HG03139 (cell line): ENCODE measurements at regions not wholly inside any gene's neighbourhood (a gene's known extent, or its start where the extent isn't known, plus 50 kb on each side); places are given as distances from the start of the nearest gene placed in this dataset.
"Not testable (repeated sequence)": the region's sequence is repeated elsewhere in the genome, so short reads cannot be mapped to it uniquely, and the experiment has no call there.

Experiments used
- ATAC-seq: cut with Tn5 transposase; IDR thresholded peaks from one replicate; pipeline ENCODE4 v1.9.1; 2021; ENCODE audit not compliant: unreplicated experiment

DNA sequence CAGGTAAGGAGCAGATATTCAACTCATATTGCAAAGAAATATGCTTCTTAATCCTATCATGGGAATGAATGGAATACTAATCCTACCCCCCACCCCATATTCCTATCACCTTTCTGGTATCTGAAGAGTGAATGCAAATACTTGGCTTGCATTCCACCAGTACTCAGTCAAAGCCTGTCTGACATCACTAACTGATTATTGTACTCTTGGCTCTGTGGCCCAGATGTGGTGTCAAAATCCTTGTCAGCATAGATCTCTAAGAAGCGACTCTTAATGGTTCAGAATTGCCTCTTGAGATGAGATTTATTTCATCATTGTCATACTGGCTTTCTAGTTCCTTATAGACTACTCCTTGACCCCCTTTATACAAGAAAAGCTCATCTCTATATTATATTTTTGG is 604.6 kb downstream of the ADGRL2 start:
- ATAC-seq = no peak

DNA sequence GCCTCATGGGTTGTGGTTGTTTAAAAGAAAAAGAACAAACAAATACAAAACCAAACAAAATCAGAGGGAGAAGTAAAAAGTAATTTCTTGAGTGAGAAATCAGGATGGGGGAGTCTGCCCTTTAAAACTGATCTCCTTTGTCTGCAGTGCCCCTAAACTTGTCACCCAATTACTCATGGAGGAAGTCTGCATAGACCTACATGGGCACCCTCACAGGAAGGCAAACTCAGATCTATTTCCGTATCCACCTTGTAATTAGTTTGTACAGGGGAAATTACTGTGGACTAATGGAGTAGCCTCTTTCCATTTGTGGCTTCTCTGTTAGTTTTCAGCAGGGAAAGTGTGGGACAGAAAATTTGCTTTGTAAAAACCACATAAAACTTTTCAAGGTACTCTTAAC is 600.4 kb downstream of the ADGRL2 start:
- ATAC-seq = no peak

DNA sequence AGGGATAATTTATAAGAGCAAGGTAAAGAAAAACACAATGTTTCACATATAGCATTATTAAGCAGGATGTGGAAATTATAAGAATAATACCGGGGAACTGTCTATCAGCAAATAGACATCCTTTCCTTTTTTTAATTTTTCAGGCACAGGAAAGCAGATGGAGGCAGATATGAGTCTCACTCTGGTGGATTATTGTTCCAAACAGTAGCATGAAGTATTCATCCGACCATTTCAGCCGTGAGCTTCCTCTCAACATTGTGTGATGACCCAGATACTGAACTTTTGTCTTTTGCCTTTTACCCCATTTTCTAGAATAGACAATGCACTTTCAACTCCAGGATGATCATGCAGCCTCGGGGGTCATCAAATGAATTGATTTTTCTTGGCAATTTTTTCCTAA is 599.8 kb downstream of the ADGRL2 start:
- no peak for ATAC-seq

DNA sequence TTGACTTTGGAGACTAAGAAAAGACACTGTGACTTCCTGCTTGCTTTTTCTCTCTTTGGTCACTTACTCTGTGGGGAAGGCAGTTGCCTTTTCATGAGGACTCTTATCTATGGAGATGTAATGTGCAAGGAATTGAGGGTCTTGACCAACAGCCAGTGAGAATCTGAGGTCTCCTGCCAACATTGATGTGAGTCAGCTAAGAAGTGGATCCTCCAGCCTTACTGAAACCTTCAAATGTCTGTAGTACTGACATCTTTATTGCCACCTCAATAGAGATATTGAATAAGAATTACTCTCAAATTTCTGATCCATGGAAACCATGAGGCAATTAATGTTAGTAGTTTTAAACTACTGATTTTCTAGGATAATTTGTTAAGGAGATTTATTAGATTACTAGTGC is 598.4 kb downstream of the ADGRL2 start:
- ATAC-seq = no peak

- no peak for ATAC-seq
Measured at GRCh38 chr1:82398357-82398756, 597.6 kb downstream of the ADGRL2 start.

DNA sequence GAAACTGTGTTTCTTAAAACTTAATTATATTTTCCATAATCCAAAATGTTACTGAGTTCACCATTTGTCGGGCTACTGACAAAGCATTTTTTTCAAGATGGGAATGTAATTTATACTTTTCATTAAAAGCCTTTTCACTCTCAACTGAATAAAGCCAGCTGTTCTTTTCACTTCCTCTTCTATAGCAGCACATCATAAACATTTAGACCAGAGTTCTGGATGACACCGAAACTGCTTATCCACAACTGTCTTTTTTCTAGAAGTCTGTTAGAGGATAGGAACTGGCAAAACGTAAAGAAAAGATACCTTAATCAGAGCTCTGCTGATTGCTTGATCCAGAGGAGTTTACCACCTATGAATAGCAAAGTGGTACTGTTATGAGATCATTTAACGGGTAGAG is 594.7 kb downstream of the ADGRL2 start:
- ATAC-seq = no peak

DNA sequence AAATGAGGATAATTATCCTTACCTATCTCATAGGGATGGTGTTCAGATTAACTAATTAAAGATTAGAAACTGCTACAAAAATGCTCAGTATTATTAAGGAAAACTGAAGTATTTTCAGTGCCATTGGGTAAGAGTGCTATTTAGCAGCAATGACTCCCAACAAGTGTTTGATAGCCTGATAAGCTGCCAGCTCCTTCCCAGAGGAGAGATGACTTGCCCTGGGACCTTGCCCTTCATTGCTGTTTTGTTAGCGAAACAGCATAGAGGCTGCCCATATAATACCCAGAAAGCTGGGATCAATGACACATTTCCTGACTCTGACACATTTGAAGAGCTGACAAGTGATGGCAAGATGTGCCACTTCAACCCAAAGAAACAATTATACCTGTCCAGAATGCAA is 592.2 kb downstream of the ADGRL2 start:
- no peak for ATAC-seq

GRCh38 chr1:82392513-82392912 is 591.8 kb downstream of the ADGRL2 start:
- ATAC-seq = no peak

GRCh38 chr1:82391712-82392111 is 591.0 kb downstream of the ADGRL2 start:
- no peak for ATAC-seq

DNA sequence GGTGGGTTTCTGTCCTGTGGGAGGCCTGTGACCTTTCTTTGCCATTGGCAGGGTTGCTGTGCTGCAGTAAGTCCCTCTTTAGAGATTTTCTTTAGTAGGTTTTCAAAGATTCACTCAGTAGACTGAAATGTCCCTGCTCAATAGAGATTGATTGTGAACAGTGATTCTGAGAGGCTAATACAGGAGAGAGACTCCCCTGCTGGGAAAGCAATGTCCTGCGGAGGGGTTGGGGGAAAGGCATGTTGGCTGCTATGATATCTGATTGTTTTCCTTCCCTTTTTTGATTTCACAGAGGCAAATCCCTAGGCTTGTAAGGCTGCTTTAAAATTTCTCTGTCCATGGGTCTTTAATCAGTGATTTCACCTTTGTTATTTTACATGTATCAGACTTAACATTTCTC is 589.9 kb downstream of the ADGRL2 start:
- ATAC-seq = no peak

- ATAC-seq = no peak
Measured at GRCh38 chr1:82388679-82389078, 587.9 kb downstream of the ADGRL2 start.

GRCh38 chr1:82387012-82387366 is 586.3 kb downstream of the ADGRL2 start:
- no peak for ATAC-seq

GRCh38 chr1:82386365-82387011 is 585.8 kb downstream of the ADGRL2 start:
- no peak for ATAC-seq

GRCh38 chr1:82384776-82385175 is 584.0 kb downstream of the ADGRL2 start:
- ATAC-seq = no peak

- ATAC-seq = no peak
Measured at GRCh38 chr1:82377201-82377884, 576.6 kb downstream of the ADGRL2 start.

DNA sequence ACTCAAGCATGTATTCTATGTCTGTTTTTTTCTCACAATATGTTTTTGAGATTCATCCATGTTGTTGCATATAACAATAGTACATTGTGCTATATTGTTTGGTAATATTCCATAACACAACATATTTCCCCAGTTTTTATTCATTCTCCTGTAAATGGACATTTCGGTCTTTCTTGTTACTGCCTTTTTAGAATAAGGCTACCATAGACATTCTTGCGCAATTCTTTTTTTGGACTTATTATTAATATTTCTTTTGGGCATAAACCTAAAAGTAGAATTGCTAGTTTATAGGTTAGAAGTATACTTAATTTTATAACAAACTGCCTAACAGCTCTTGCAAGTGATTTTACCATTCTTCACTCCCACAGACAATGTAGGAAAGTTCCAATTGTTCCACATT is 573.0 kb downstream of the ADGRL2 start:
- no peak for ATAC-seq

DNA sequence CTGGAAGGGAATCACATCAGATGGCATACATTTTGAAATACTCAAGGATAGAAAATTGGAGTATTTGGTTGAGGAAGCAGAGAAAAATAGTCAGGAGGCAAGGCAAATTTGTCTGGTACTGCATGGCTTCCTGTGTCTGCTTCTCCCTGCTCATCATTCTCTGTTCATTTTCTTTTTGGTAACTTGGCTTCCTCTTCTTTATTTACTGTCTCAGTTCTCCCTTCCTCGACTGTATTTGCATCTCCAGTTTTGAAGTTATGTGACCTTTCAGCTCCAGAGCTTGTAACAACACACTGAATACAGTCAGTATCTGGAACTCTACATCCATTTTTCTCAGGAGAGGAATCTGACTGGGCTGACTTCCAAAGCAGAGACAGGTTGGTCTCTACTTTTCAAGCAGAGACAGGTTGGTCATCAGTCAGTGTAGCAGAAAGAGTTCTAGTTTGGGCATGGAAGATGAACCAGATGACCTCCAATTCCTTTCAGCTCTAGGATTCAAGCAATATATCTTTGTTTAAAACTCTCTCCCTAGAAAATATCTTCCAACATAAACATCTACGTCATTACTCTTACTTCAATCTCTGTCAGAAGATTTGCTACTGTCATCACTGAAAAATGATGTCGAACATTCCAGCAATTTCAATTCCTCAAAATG is 571.2 kb downstream of the ADGRL2 start:
- no peak for ATAC-seq

- no peak for ATAC-seq
Measured at GRCh38 chr1:82367456-82367855, 566.7 kb downstream of the ADGRL2 start.

DNA sequence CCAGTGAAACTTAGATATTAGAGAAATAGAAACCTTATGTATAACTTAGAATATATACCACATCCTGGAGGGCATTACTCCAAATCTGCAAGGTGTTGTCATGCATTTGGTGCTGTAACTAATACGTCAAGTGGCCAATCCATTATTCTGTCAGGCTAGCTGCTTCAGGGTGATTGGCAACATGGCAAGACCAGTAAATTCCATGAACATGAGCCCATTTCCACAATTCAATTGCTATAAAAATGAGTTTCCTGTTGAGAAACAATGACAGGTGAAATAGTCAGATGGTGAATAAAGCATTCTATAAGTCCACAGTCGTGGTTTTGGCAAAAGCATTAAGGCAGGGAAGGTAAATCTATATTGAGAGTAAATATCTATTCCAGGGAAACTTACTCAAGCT is 566.0 kb downstream of the ADGRL2 start:
- no peak for ATAC-seq

- not testable (repeated sequence) for ATAC-seq
Measured at GRCh38 chr1:82359541-82359940, 558.8 kb downstream of the ADGRL2 start.

GRCh38 chr1:82358706-82359105 is 558.0 kb downstream of the ADGRL2 start:
- ATAC-seq = not testable (repeated sequence)

GRCh38 chr1:82354546-82354945 is 553.8 kb downstream of the ADGRL2 start:
- not testable (repeated sequence) for ATAC-seq
